CD14-positive monocyte (primary cell): ENCODE measurements at regions not wholly inside any gene's neighbourhood (a gene's known extent, or its start where the extent isn't known, plus 50 kb on each side); places are given as distances from the start of the nearest gene placed in this dataset.
A peak's percentile ranks its signal among the peaks of the same experiment; 100 is the strongest.

ENCODE experiments used
- DNase-seq, 3 donors: peaks; one replicate each; pipeline ENCODE4 v3.0.0-alpha.2; 2011 to 2022
- H2AFZ ChIP-seq: 2 replicates; pipeline ENCODE4 v1.6.0; 2012; ENCODE audit warnings: mild to moderate bottlenecking, low read depth, low read length, inconsistent platforms; ENCODE audit not compliant: insufficient read depth, poor library complexity, severe bottlenecking
- H3K27ac ChIP-seq, 2 donors: 1 replicate in 1 of 2; 2 replicates in 1 of 2; pipeline ENCODE4 v1.5.1; 2012 to 2013; ENCODE audit warnings: low read length in 2 of 2, control low read depth in 1 of 2, inconsistent platforms in 1 of 2, low read depth in 1 of 2, mild to moderate bottlenecking in 1 of 2
- H3K27me3 ChIP-seq, 2 donors: one replicate each; pipeline versions ENCODE4 v1.6.0 to v1.6.1; 2011 to 2013; ENCODE audit warnings: low read length in 2 of 2; ENCODE audit not compliant: control insufficient read depth in 2 of 2, insufficient read depth in 2 of 2
- H3K36me3 ChIP-seq, 2 donors: replicated peaks in 1 of 2; 1 replicate in 1 of 2; 2 replicates in 1 of 2; pipeline versions ENCODE4 v1.5.1 to v1.6.1; 2012 to 2013; ENCODE audit warnings: low read length in 2 of 2, control low read depth in 1 of 2, inconsistent platforms in 1 of 2, mild to moderate bottlenecking in 1 of 2; ENCODE audit not compliant: insufficient read depth in 2 of 2, control insufficient read depth in 1 of 2
- H3K4me1 ChIP-seq, 2 donors: 1 replicate in 1 of 2; 2 replicates in 1 of 2; pipeline versions ENCODE4 v1.5.1 to v1.6.1; 2012 to 2013; ENCODE audit warnings: low read length in 2 of 2, control low read depth in 1 of 2, inconsistent platforms in 1 of 2, mild to moderate bottlenecking in 1 of 2, moderate library complexity in 1 of 2; ENCODE audit not compliant: insufficient read depth in 2 of 2, control insufficient read depth in 1 of 2
- H3K4me2 ChIP-seq: replicated peaks from 2 replicates; pipeline ENCODE3; 2012; ENCODE audit warnings: low read length, moderate library complexity, mild to moderate bottlenecking; ENCODE audit not compliant: poor library complexity, severe bottlenecking; ENCODE audit errors: extremely low read depth
- H3K4me3 ChIP-seq, 3 experiments: fragments of 200-600 bp in 1 of 3; sonication (generic) in 1 of 3; replicated peaks in 1 of 3; 1 replicate in 2 of 3; 2 replicates in 1 of 3; pipeline ENCODE4 v1.5.1; 2011 to 2013; ENCODE audit warnings: low read length in 3 of 3, mild to moderate bottlenecking in 3 of 3, control low read depth in 2 of 3, low read depth in 2 of 3, inconsistent platforms in 1 of 3, moderate library complexity in 1 of 3
- H3K79me2 ChIP-seq: 2 replicates; pipeline ENCODE4 v1.6.0; 2012; ENCODE audit warnings: mild to moderate bottlenecking, control low read depth, inconsistent platforms, low read length, moderate library complexity; ENCODE audit not compliant: insufficient read depth
- H3K9ac ChIP-seq: 2 replicates; pipeline ENCODE4 v1.6.0; 2017; ENCODE audit warnings: low read length, mild to moderate bottlenecking; ENCODE audit not compliant: insufficient read depth, poor library complexity, severe bottlenecking
- H3K9me3 ChIP-seq, 2 donors: replicated peaks in 1 of 2; 1 replicate in 1 of 2; 2 replicates in 1 of 2; pipeline versions ENCODE4 v1.5.1 to v1.6.1; 2012 to 2013; ENCODE audit warnings: low read length in 2 of 2, control low read depth in 1 of 2; ENCODE audit not compliant: control insufficient read depth in 1 of 2, insufficient read depth in 1 of 2
- H4K20me1 ChIP-seq: 2 replicates; pipeline ENCODE4 v1.6.0; 2012; ENCODE audit warnings: mild to moderate bottlenecking, low read length, control low read depth, moderate library complexity; ENCODE audit not compliant: insufficient read depth
- H3K27ac Mint-ChIP-seq, 7 donors: one replicate each; pipeline ENCODE4 v1.8.0; 2020; ENCODE audit warnings: mild to moderate bottlenecking in 7 of 7, mixed read lengths in 7 of 7, moderate library complexity in 6 of 7, inconsistent platforms in 2 of 7
- H3K27me3 Mint-ChIP-seq, 3 donors: one replicate each; pipeline ENCODE4 v1.8.0; 2021 to 2022; ENCODE audit warnings: low read depth in 3 of 3, mild to moderate bottlenecking in 3 of 3, mixed read lengths in 3 of 3, moderate library complexity in 3 of 3, inconsistent platforms in 1 of 3
- H3K36me3 Mint-ChIP-seq, 2 donors: one replicate each; pipeline ENCODE4 v1.8.0; 2020; ENCODE audit warnings: mixed read lengths in 2 of 2, inconsistent platforms in 1 of 2, mild to moderate bottlenecking in 1 of 2
- H3K4me1 Mint-ChIP-seq: one replicate; pipeline ENCODE4 v1.8.0; 2020; ENCODE audit warnings: mild to moderate bottlenecking, mixed read lengths
- H3K4me3 Mint-ChIP-seq, 2 donors: one replicate each; pipeline ENCODE4 v1.8.0; 2020; ENCODE audit warnings: mild to moderate bottlenecking in 2 of 2, mixed read lengths in 2 of 2, moderate library complexity in 1 of 2
- H3K9me3 Mint-ChIP-seq, 7 donors: one replicate each; pipeline ENCODE4 v1.8.0; 2020 to 2022; ENCODE audit warnings: mixed read lengths in 7 of 7, mild to moderate bottlenecking in 6 of 7, moderate library complexity in 6 of 7, inconsistent platforms in 2 of 7
- WGBS: methylation state at CpG from one replicate; pipeline ENCODE4 v1.1.5; 2013; ENCODE audit warnings: missing lambda C conversion rate; ENCODE audit not compliant: insufficient coverage; 5-methylcytosine and 5-hydroxymethylcytosine counted together
- intact Hi-C, 2 donors: fragments of 100-400 bp; cut with micrococcal nuclease; formaldehyde crosslinking; loops; one replicate each; pipeline versions ENCODE4 v1.15.0 to v1.15.1; 2023
- TF ChIP-seq, protein P1 (sequence below): fragments of 200-600 bp; IDR thresholded peaks from one replicate; pipeline ENCODE4 v1.8.0; 2022; ENCODE audit warnings: antibody characterized with exemption, mild to moderate bottlenecking

DNA sequence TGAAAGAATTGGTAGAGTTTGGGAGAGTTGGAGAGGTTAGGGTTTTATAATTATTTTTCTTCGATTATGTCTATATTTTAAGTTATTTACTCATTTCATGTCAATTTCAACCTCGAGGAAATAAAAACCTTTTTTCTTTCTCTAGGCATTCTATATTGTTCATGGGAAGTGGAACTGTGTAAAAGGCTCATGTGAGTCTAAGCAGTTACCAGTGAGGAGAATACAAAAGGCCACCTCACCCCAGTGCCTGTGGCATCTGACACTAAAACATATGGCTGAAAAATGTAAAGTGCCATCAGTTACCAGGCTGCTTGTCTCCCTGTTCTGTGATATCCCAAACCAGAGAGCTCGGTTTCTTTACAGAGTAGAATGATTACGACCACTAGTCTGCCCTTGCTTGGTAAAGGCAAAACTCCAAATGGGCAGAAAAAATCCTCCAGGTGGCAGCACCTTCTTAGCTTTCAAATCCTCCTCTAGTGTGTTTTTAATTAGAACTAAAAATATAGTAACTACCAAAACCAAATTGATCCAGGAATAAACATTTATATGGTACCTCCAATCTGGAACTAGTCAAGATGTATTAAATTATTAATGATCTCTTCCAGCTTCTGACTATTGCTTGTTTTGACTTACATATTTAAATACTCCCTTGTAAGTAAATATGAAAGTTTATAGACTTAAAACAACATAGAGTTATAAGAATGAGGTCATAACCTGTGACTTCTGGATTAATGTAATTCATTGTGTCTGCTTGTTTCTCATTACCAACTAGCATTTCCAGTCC, 122.6 kb upstream of the MCHR2 start:
- H3K27ac Mint-ChIP-seq = no peak overlapping the region
- no peaks in the 10 kb centered on the region for H4K20me1 ChIP-seq
- no peak overlapping the region for H3K4me3 ChIP-seq
- H3K4me1 ChIP-seq = no peaks in the 10 kb centered on the region
- H3K9me3 Mint-ChIP-seq = no peaks in the 10 kb centered on the region
- TF ChIP-seq, protein P1, sequence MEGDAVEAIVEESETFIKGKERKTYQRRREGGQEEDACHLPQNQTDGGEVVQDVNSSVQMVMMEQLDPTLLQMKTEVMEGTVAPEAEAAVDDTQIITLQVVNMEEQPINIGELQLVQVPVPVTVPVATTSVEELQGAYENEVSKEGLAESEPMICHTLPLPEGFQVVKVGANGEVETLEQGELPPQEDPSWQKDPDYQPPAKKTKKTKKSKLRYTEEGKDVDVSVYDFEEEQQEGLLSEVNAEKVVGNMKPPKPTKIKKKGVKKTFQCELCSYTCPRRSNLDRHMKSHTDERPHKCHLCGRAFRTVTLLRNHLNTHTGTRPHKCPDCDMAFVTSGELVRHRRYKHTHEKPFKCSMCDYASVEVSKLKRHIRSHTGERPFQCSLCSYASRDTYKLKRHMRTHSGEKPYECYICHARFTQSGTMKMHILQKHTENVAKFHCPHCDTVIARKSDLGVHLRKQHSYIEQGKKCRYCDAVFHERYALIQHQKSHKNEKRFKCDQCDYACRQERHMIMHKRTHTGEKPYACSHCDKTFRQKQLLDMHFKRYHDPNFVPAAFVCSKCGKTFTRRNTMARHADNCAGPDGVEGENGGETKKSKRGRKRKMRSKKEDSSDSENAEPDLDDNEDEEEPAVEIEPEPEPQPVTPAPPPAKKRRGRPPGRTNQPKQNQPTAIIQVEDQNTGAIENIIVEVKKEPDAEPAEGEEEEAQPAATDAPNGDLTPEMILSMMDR = peak; percentile 14
- WGBS = 0% methylated on average over 1 of the region's 4 CpGs
- H3K27me3 Mint-ChIP-seq = peaks cover 0 to 6% (median 3%) of the 10 kb centered on the region in 3 donors
- no peak overlapping the region for H3K27ac ChIP-seq
- no peak overlapping the region for H2AFZ ChIP-seq
- H3K36me3 ChIP-seq = no peaks in the 10 kb centered on the region
- DNase-seq = no peak
- no peak overlapping the region for H3K9ac ChIP-seq
- no peak overlapping the region for H3K4me2 ChIP-seq
- no peaks in the 10 kb centered on the region for H3K9me3 ChIP-seq
- no peaks in the 10 kb centered on the region for H3K4me1 Mint-ChIP-seq
- peaks cover 0 to 2% of the 10 kb centered on the region in 2 donors for H3K27me3 ChIP-seq
- intact Hi-C loops = no loop called here
- H3K4me3 Mint-ChIP-seq = no peak overlapping the region
- no peaks in the 10 kb centered on the region for H3K36me3 Mint-ChIP-seq
- H3K79me2 ChIP-seq = no peaks in the 10 kb centered on the region

DNA sequence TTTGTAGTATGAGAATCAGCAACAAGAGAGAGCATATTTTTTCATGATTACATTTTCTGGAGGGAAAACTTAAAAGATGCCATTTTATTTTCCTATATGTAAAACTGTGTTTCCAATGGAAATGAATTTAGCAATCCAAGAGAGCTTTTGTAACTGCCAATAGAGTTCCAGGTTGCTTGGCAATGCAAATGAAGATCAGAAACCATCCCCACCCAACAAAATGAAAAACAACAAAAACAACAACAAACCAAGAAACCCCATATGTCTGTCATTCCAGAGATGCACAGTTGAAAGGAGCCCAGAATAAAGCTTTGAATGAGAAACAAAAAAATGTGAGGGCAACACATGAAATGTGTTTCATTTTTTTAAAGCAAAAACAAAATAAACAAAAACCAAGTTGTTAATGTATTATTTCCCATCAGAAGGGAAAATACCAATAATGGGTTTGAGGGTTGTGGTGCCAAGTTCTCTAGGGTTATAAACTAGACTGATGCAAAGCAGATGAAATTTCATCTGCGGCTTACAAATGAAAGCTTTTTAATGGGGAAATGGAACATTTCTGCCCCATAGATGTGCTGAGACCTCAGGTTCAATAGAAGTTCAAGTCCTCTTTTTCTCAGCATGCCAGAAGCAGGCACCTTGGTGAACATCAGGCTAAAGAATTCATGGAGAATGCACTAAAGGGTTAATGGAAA, 121.5 kb upstream of the MCHR2 start:
- Histone ChIP-seq H3K79me2 (no peaks in the 10 kb centered on the region), H3K27ac (no peak overlapping the region), H3K9me3 (no peaks in the 10 kb centered on the region), H2AFZ (no peak overlapping the region), H3K4me1 (no peaks in the 10 kb centered on the region), H3K36me3 (no peaks in the 10 kb centered on the region), H4K20me1 (no peaks in the 10 kb centered on the region), H3K27me3 (peaks cover 0 to 2% of the 10 kb centered on the region in 2 donors), H3K9ac (no peak overlapping the region), H3K4me2 (no peak overlapping the region), H3K4me3 (no peak overlapping the region)
- no peak overlapping the region for H3K4me3 Mint-ChIP-seq
- H3K36me3 Mint-ChIP-seq = no peaks in the 10 kb centered on the region
- no peaks in the 10 kb centered on the region for H3K9me3 Mint-ChIP-seq
- WGBS = no CpG with 5 or more reads among the region's 1 CpG
- TF ChIP-seq, protein P1 = no peak
- intact Hi-C loops = no loop called here
- H3K27me3 Mint-ChIP-seq = peaks cover 2 to 7% (median 3%) of the 10 kb centered on the region in 3 donors
- H3K27ac Mint-ChIP-seq = no peak overlapping the region
- no peaks in the 10 kb centered on the region for H3K4me1 Mint-ChIP-seq
- no peak for DNase-seq
